ENCODE measurements at regions not wholly inside any gene's neighbourhood (a gene's known extent, or its start where the extent isn't known, plus 50 kb on each side); places are given as distances from the start of the nearest gene placed in this dataset.
"Not testable (repeated sequence)": the region's sequence is repeated elsewhere in the genome, so short reads cannot be mapped to it uniquely, and the experiment has no call there.

DNA sequence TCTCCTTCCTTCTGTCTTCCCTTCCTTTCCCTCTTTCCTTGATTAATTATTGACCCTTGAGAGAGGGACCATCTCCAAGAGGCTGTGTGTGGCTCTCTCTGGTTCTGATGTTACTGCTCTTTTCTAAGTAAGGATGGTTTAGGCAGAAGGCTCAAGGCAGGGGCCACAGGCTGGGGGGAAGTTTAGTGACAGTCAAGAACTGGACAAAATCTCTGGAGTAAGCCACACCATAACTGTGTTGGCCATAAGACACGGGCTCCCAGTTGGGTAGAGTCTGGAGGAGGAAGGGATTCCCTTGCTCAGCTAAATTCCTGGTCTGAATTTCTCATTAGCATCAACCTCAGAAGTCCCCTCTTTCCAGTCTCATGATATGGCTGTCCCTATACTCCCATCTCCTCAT lies 74.7 kb downstream of the BUD13 start:
- no peak for DNase-seq

DNA sequence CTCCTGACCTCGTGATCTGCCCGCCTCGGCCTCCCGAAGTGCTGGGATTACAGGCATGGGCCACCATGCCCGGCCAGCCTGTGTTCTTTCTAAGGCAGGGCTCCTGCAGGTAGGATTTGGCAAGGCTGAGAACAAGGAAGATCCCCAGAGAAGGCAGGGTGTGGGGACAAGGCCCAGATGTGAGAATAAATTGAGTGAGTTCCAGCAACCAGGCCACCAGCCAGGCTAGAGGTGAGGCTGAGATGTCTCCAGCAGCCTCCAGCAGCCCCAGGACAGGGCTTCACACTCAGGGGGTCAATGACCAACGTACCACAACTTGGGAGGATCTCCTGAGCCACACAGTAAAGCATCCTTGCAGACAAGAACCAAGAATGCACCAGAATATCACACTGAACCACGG lies 75.1 kb downstream of the BUD13 start:
- no peak for DNase-seq

DNA sequence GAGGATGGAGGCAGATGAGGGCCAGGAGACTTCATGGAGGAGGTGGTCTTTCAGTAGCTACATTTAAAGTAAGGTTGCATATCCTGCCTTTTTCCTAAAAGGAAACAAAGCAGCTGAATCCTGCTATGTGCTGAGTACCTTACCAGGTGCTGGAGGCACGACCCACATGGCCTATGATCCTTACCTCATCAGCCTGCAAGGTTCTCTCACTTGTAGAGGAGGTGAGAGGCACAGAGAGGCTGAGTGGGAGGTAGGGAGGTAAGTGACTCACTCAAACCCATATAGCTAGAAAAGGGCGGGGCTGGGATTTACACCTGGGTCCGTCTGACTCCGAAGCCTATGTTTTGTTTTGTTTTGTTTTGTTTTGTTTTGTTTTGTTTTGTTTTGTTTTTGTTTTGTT lies 75.8 kb downstream of the BUD13 start:
- DNase-seq: no peak

DNA sequence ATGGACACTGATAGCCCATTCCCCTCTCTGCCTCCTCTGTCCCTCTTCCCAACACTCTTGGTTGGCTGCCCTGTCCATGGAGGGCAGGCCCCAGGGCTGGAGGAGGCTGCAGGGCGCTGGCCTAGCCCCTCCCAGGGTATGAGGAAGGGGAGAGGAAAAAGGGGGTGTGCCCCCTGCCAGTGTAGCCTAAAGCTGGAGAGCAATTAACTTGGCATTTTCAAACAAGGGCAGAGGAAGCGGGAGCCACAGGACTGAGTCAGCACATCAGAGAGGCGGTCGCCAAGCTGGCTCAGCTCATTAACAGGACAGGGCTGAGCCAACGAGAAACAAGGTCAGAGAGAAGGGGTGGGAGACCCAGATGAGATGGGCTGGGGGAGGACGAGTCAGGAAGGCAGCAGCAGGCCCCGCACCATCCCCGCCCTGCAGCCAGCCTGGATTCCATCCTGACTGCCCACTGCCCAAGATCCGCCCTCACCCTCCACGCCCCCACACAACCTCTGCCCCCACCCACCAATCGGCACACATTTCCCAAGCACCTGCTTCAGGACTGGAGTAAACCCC lies 76.3 kb downstream of the BUD13 start:
- DNase-seq: no peak

DNA sequence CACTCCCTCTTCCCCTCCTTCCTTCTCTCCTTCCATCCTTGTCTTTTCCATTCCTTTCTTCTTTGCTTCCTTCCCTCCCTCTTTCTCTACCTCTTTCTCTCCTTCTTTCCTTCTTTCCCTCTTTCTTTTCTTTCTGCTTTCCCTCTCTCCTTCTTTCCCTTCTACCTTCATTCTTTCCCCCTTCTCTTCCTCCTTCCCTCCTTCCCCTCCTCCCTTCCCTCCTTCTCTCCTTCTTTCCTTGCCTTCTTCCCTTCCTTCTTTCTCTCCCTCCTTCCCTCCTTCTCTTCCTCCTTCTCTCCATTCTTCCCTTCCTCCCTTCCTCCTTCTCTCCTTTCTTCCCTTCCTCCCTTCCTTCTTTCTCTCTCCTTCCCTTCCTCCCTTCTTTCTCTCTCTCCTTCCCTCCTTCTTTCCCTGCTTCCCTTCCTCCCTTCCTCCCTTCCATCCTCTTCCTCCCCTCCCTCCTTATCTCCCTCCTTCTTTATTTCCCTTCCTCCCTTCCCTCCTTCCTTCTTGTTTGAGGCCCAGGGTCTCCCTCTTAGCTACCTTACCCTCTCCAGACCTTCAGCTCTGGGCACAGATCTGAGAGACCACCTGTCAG lies 77.0 kb downstream of the BUD13 start:
- no peak for DNase-seq

DNA sequence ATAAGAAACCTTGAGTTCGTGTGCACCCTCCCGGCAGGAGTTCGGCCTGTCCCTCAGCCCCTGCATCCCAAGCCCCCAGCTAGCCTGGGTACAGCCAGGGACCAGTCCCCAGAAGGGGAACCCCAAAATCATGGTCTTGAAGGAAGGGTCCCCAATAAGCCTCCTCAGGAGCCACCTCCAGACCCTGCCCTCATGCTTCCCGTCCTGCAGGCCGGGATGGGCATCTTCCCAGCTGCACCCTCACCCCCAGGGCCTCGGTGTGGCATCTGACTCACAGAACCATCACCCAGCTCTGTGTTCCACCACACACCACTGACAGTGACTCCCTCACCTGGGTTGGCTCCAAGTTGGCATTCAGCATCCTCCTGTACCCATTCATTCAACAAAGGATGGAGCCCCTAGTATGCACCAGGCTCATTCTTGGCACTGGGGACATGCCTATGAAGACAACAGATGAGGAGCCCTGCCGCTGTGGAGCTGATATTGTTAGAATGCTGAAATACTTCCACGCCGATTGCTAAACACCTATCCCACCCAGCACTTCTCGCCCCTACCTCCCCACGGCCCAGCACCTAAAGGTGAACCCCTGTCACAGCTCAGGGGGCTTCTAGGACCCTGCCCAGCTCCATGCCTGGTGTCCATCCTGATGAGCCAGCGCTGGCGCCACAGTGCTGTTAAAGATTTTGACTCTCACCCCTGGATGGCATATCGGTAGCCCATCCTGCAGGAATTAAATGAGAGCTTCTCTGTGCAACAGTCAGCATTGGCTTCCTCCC lies 77.8 kb downstream of the BUD13 start:
- DNase-seq: no peak

DNA sequence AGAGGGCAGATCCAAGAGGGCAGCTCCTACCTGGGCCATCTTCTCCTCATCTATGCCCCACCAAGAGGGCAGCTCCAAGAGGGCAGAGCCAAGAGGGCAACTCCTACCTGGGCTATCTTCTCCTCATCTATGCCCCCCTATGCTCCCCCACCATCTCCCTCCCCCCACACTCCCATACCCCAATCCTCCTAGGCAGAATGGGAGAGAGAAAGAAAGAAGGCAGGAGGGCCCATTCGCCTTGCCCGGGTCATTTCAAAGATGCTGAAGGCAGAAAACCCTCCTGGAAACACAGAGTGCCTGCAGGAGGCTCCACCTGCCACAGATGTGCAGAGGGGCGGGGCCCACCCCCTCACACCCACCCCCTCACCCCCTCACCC lies 78.5 kb downstream of the BUD13 start:
- DNase-seq: no peak

DNA sequence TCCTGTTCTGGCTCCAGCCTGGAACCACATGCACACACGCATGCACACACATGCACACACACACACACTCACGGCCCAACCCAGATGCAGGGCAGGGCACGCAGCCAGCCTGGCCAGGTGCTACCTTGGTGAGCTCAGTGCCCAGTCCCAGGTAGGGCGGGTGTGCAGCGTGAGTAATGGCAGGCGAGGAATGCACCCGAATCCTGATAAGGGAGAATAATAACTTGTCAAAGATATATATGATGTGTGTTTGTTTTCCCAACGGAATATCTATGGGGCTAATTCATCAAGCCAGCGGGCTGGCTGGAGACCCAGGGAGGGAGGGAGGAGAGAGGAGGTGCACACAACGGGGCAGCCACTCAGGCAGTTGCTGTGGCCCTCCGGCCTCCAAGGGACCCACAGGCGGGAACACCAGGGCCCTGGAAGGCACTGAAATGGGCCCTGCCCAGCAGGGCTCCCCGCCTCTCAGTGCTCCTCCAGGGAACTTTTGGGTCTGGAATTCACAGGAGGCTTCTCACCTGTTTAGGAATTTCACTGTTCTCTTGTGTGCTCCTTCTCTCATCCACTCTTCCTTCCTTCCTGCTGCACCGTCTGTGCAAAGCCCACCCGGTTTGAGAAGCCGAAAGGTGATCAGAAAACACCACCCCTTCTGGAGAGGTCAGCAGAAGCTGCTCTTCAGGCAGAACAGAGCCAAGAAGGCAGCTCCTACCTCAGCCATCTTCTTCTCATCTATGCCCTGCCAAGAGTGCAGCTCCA lies 79.0 kb downstream of the BUD13 start:
- no peak for DNase-seq

DNA sequence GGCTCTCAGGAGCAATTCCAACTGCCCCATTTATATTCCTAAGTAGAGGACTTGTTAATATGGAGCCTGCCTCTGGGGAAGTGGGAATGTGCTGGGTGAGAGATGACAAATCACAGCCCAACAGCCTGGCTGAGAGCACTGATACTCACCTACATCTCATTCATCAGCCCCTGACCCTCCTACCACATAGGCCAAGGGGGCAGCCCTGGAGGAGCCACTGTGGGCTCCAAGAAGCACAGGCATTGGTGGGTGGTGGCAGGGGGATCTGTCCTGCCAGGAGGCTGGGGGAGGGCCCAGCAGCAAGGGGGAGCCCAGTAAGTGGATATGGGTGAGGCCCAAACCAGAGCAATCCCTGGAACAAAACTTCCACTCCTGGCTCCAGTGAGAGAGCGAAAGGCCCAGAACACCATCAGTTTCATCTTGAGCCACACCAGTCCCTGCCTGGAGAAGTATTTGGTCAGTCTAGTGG lies 79.7 kb downstream of the BUD13 start:
- no peak for DNase-seq

DNA sequence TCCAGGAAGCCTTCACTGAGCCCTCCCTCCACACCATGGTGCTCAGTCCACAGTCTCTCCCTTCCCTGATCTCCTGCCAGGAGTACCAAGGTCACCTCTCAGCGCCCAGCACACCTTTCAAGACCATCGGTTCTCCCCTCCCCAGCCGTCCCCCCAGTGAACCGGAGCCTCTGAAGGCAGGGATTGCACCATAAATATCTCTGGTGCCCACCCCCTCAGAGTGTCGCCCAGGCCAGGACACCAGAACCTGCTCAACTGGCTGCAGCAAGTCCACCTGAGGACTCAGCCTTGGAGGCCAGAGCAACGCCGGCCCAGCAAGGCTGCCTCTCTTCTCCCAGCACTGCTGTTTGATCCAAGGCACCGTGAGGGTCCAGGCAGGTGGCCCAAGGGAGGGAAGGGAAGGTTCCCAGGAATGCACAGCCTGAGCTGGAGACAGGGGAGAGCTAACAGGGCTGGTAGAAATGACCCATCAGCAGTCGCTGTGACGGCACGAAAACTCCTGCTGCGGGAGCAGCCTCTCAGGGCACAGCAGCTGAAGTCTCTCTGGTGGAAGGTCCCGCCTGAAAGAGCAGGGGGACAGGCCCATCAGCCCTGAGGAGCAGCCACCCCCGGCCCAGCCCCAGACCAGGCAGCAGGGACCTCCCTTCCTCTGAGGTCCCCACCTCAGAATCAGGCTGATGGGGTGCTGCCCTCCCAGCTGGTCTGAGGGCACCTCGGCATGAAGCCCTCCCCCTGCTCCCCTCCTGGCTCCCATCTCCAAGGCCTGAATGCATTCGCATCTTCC lies 80.3 kb downstream of the BUD13 start:
- no peak for DNase-seq

DNA sequence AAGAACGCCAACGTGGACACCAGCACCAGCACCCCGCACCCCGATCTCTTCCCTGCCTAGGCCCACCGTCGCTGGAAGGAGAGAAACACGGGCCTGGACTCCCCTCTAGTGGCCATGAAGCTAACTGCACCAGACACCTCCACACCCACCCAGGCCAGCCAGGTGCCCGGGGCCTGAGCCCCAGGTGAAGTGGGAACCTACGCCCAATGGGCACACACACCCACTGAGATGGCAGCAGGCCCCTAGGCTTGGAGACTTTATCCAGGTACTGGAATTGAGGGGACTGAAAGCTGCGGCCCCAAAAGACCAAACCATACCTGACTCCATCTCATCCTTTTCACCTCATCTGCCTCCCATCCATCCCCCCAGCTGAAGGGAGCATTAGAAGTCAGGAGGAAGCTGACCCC lies 81.0 kb downstream of the BUD13 start:
- DNase-seq: no peak

DNA sequence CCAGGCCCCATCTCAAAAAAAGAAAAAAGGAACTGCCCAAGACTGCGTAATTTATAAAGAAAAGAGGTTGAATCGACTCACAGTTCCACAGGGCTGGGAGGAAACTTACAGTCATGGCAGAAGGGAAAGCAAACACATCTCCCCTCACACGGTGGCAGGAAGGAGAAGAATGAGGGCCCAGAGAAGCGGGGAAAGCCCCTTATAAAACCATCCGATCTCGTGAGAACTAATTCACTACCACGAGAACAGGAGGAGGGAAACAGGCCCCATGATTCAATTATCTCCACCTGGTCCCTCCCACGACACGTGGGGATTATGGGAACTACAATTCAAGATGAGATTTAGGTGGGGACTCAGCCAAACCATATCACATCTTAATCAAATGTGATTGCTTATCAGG lies 82.2 kb downstream of the BUD13 start:
- DNase-seq: no peak

DNA sequence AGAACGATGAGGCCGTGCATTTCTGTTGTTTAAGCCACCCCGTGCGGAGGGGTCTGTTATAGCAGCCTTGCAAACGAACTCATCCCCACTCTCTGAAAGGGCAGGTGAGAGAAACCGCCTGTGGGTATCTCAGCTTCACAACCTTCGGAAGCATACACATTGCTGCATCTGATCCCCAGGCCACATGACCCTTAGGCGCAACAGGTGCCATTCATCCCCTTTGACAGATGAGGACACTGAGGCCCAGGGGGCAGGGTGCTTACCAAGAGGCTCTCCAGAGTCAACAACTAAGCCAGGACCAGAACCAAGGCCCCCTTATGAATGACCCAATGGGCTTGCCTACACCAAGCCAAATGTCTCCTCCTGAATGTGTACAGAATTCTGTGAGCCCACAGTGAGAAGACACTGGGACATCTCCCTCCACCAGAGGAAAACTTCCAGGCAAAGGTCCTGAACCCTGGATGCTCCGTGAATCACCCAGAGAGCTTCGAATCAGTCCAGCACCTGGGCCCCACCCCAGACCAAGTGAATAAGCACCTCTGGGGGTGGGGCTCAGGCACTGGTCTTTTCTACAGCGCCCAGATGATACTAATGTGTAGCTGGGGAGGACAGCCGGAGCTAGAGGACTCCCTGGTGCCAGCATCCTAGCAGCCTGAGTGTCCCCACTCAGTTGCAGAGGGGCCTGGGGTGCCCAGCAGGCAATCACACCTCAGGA lies 83.2 kb downstream of the BUD13 start:
- DNase-seq: no peak

DNA sequence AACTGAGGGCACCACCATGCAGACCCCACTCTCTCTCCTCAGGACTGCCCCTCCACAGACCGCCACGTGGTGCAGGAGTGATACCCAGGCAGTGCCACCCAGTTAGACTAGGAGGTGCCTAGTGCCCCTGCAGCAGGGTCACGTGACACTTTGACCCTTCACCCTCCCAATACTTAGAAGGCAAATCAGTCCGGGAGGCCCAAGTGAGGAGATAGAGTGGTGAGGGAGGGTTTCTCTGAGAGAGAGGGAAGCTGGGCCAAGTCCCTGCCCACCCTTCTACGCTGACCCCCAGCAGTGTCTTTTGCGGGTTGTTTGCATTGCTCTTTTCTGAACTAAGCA lies 84.6 kb downstream of the BUD13 start:
- no peak for DNase-seq

DNA sequence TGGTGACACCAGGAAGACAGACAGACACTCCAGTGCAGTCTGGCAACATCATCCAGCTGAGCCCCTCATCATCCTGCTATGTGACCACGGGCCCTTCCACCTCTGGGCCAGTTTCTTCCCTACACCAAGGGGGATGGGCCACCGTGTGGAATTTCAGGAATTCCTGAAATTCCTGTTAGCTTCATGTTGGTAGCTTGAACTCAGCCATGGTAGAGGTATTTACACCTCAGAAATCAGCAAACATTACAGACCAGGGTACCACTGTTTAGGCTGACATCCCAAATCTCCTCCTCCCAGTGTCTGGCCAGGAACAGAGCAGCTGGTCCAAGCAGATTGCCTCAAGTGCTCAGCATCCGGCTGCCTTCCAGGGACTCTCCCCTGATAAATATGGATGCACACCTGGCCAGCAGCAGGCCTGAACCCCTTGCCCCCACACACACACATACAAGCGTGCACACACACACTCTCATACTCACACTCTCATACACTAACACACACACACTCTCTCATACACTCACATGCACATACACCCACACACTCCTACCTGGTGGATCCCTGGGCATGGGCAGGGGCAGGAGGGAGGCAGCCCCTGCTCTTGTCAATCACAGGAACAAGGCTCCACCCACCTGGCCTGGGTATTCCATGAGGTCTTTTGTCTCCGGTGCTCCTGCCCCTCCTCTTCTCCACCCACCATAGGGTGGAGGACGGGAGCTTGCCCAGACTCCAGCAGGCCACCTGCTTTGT lies 85.2 kb downstream of the BUD13 start:
- DNase-seq: no peak

DNA sequence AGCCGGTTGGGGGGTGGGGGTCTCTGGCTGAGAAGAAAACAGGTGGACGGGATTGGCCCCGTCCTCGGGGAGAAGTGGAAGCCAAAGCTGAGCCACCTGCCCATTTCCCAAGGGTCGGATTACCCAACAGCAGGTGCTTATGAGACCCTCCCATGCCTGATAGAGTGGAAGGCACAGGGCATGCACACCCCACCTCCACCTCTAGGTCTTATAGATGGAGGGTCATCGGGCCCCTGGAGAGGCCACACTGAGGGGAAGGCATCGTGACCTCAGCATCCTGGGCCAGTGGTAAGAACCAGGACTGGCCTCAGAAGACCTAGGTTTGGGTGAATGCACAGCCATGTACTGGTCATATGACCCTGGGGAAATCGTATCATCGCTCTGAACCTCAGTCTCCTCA lies 85.9 kb downstream of the BUD13 start:
- DNase-seq: no peak

DNA sequence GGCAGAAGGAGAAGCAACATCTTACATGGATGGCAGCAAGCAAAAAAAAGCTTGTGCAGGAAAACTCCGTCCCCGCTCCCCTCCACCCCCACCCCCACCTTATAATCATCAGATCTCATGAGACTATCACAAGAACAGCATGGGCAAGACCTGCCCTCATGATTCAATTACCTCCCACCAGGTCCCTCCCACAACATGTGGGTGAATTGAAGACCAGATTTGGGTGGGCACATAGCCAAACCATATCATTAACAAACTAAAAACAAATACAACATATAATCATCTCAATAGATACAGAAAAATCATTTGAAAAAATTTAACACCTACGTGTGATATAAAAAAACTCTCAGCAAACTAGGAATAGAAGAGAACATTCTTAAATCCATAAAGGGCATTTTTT lies 88.8 kb downstream of the BUD13 start:
- no peak for DNase-seq

DNA sequence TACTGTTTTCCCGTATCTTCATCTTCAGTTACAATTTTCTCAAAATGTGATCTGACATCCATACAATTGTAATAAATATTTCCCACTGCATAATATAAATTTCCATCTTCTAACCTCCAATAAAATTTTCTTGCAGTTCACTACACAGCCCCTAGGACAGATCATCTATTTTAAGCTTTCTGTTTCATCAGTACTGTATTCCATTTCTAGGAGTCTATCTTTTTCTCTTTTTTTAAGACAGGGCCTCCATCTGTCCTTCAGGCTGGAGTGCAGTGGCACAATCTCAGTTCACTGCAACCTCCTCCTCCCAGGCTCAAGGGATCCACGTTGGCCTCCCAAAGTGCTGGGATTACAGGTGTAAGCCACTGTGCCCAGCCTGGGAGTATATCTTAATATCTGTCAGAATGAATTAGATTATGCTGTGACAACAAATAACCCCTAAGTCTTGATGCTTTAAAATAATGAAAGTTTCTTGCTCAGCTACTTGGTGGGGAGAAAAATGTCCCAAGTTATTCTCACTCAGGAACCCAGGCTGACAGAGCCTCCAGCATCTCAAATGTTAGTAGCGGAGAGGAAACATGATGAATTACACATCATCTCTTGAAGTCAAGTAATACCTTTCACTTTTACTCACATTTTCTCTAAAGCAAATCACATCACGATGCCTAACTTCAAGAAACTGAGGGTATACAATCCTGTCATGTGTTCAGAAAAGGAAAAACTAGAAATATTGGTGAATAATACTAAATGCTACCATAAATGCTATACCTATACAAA lies 92.2 kb downstream of the BUD13 start:
- DNase-seq: no peak

DNA sequence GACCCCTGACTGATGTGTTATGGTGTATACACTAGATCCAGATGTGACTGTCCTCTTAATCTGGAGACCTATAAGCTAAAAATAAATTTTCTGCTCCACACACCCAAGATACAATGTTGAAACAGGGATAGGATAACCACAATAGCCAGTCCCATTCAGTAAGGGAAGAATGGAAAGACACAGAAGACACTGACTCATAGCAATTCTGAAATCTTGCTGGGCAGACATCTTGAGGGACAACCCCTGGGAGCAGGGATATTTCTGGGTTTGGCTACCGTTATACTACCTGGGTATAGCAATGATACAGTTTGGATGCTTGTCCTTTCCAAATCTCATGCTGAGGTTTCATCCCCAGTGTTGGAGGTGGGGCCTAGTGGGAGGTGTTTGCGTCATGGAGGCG lies 93.9 kb downstream of the BUD13 start:
- no peak for DNase-seq

DNA sequence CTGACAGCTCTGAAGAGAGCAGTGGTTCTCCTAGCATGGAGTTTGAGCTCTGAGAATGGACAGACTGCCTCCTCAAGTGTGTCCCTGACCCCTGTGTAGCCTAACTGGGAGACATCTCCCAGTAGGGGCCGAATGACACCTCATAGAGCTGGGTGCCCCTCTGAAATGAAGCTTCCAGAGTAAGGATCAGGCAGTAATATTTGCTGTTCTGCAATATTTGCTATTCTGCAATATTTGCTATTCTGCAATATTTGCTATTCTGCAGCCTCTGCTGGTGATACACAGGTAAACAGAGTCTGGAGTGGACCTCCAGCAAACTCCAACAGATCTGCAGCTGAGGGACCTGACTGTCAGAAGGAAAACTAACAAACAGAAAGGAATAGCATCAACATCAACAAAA lies 105.5 kb downstream of the BUD13 start:
- not testable (repeated sequence) for DNase-seq
